Liver (tissue), 8 donors: ENCODE measurements at regions not wholly inside any gene's neighbourhood (a gene's known extent, or its start where the extent isn't known, plus 50 kb on each side); places are given as distances from the start of the nearest gene placed in this dataset.

Experiments
- DNase-seq: peaks from one replicate; pipeline ENCODE4 v3.0.0-alpha.2; 2017; ENCODE audit warnings: low spot score
- H3K27ac ChIP-seq, 2 donors: one replicate each; pipeline ENCODE4 v1.7.0; 2013; ENCODE audit warnings: inconsistent platforms in 2 of 2, low read length in 2 of 2, control low read depth in 1 of 2, low read depth in 1 of 2, mild to moderate bottlenecking in 1 of 2
- H3K27me3 ChIP-seq, 4 donors: one replicate each; pipeline versions ENCODE4 v1.6.1 to v1.7.0; 2013; ENCODE audit warnings: low read length in 3 of 4, inconsistent platforms in 1 of 4, mild to moderate bottlenecking in 1 of 4, moderate library complexity in 1 of 4; ENCODE audit not compliant: control insufficient read depth in 4 of 4, insufficient read depth in 4 of 4
- H3K36me3 ChIP-seq, 4 donors: one replicate each; pipeline versions ENCODE4 v1.6.1 to v1.7.0; 2013; ENCODE audit warnings: low read length in 3 of 4, mild to moderate bottlenecking in 3 of 4, low read depth in 1 of 4, moderate library complexity in 1 of 4; ENCODE audit not compliant: control insufficient read depth in 4 of 4, insufficient read depth in 3 of 4
- H3K4me1 ChIP-seq, 4 donors: one replicate each; pipeline versions ENCODE4 v1.6.1 to v1.7.0; 2013; ENCODE audit warnings: low read length in 3 of 4, mild to moderate bottlenecking in 3 of 4, moderate library complexity in 1 of 4; ENCODE audit not compliant: control insufficient read depth in 4 of 4, insufficient read depth in 4 of 4
- H3K4me3 ChIP-seq, 3 donors: one replicate each; pipeline versions ENCODE4 v1.6.1 to v1.7.0; 2013; ENCODE audit warnings: low read length in 3 of 3, control low read depth in 1 of 3, low read depth in 1 of 3, mild to moderate bottlenecking in 1 of 3
- H3K9ac ChIP-seq, 2 donors: one replicate each; pipeline ENCODE4 v1.7.0; 2013; ENCODE audit warnings: low read length in 2 of 2, mild to moderate bottlenecking in 2 of 2, moderate library complexity in 2 of 2, control low read depth in 1 of 2, low read depth in 1 of 2
- H3K9me3 ChIP-seq, 4 donors: one replicate each; pipeline versions ENCODE4 v1.6.1 to v1.7.0; 2013; ENCODE audit warnings: low read length in 3 of 4; ENCODE audit not compliant: control insufficient read depth in 4 of 4
- ATF3 ChIP-seq: IDR thresholded peaks from 2 replicates; pipeline ENCODE4 v1.6.1; 2016; ENCODE audit warnings: antibody characterized with exemption
- CTCF ChIP-seq: fragments of 150-350 bp; IDR thresholded peaks from 2 replicates; pipeline ENCODE4 v1.5.1; 2017; ENCODE audit warnings: improper control_type of control experiment, low read depth, low read length; ENCODE audit not compliant: missing input control
- EGR1 ChIP-seq, 2 donors: IDR thresholded peaks; 2 replicates each; pipeline ENCODE4 v1.6.1; 2016 to 2018; ENCODE audit warnings: antibody characterized with exemption in 2 of 2, low read depth in 2 of 2
- FOXA1 ChIP-seq: IDR thresholded peaks from 2 replicates; pipeline ENCODE4 v1.6.1; 2016; ENCODE audit warnings: antibody characterized with exemption
- FOXA2 ChIP-seq: IDR thresholded peaks from 2 replicates; pipeline ENCODE4 v1.6.1; 2016; ENCODE audit warnings: antibody characterized with exemption
- GABPA ChIP-seq, 2 donors: IDR thresholded peaks in 1 of 2; conservative IDR thresholded peaks in 1 of 2; 2 replicates each; pipeline ENCODE4 v1.6.1; 2016; ENCODE audit warnings: antibody characterized with exemption in 2 of 2, mild to moderate bottlenecking in 1 of 2, moderate library complexity in 1 of 2
- HNF4A ChIP-seq, 2 donors: conservative IDR thresholded peaks; 2 replicates each; pipeline ENCODE4 v1.6.1; 2016; ENCODE audit warnings: antibody characterized with exemption in 2 of 2, mild to moderate bottlenecking in 2 of 2
- HNF4G ChIP-seq: IDR thresholded peaks from 2 replicates; pipeline ENCODE4 v1.6.1; 2016; ENCODE audit warnings: antibody characterized with exemption
- JUND ChIP-seq, 2 donors: IDR thresholded peaks; 2 replicates each; pipeline ENCODE4 v1.6.1; 2016; ENCODE audit warnings: antibody characterized with exemption in 2 of 2
- MAX ChIP-seq: IDR thresholded peaks from 2 replicates; pipeline ENCODE4 v1.6.1; 2016; ENCODE audit warnings: antibody characterized with exemption
- NR2F2 ChIP-seq: IDR thresholded peaks from 2 replicates; pipeline ENCODE4 v1.6.1; 2016; ENCODE audit warnings: antibody characterized with exemption
- RAD21 ChIP-seq, 2 donors: IDR thresholded peaks; 2 replicates each; pipeline ENCODE4 v1.6.1; 2016; ENCODE audit warnings: antibody characterized with exemption in 2 of 2, mild to moderate bottlenecking in 2 of 2
- REST ChIP-seq: IDR thresholded peaks from 2 replicates; pipeline ENCODE4 v1.6.1; 2016; ENCODE audit warnings: antibody characterized with exemption, mild to moderate bottlenecking
- RXRA ChIP-seq, 2 donors: IDR thresholded peaks; 2 replicates each; pipeline ENCODE4 v1.6.1; 2017 to 2018; ENCODE audit warnings: antibody characterized with exemption in 2 of 2, mild to moderate bottlenecking in 1 of 2
- SP1 ChIP-seq: IDR thresholded peaks from 2 replicates; pipeline ENCODE4 v1.6.1; 2018; ENCODE audit warnings: antibody characterized with exemption, mild to moderate bottlenecking
- TAF1 ChIP-seq: conservative IDR thresholded peaks from 2 replicates; pipeline ENCODE4 v1.6.1; 2016; ENCODE audit warnings: antibody characterized with exemption, mild to moderate bottlenecking
- YY1 ChIP-seq: IDR thresholded peaks from 2 replicates; pipeline ENCODE4 v1.6.1; 2016; ENCODE audit warnings: antibody characterized with exemption, mild to moderate bottlenecking
- ZBTB33 ChIP-seq: IDR thresholded peaks from 2 replicates; pipeline ENCODE4 v1.6.1; 2016; ENCODE audit warnings: antibody characterized with exemption
- whole genome bisulfite sequencing: extraction: QIAGEN DNeasy Blood & Tissue Kit; methylation state at CpG from one replicate; pipeline ENCODE4 v1.1.7; 2013; 5-methylcytosine and 5-hydroxymethylcytosine counted together
- donor health status: healthy.
- donor health status: healthy.
- donor health status: healthy.
- donor health status: healthy.
- donor health status: healthy.

- TF ChIP-seq ZBTB33: no peak
- no peak for TF ChIP-seq RXRA (IDR thresholded peaks at IDR 0.05)
- no peak for TF ChIP-seq HNF4A (conservative IDR thresholded peaks at IDR 0.05)
- TF ChIP-seq ATF3: no peak
- TF ChIP-seq SP1: no peak
These were observed 75.7 kb downstream of the MICALL2 start (continued) for GRCh38 chr7:1383398-1384112.

- peaks cover 0 to 5% (median 4%) of the 10 kb centered on the region in 4 donors for H3K27me3 ChIP-seq
- no peaks in the 10 kb centered on the region for H3K4me1 ChIP-seq
- no peak for TF ChIP-seq RAD21 (IDR thresholded peaks at IDR 0.05)
- no peak for TF ChIP-seq ZBTB33
- no peak for TF ChIP-seq TAF1
- no peak for TF ChIP-seq HNF4A (conservative IDR thresholded peaks at IDR 0.05)
- no peak for TF ChIP-seq FOXA2
- TF ChIP-seq SP1: no peak
- no peak for TF ChIP-seq RXRA (IDR thresholded peaks at IDR 0.05)
- TF ChIP-seq ATF3: no peak
- no peak for TF ChIP-seq MAX
- no peak for TF ChIP-seq NR2F2
- TF ChIP-seq YY1: no peak
- TF ChIP-seq REST: no peak
- TF ChIP-seq CTCF: no peak
- TF ChIP-seq EGR1 (IDR thresholded peaks at IDR 0.05; ENCODE audit: low read depth in 2 of 2): no peak
- TF ChIP-seq JUND (IDR thresholded peaks at IDR 0.05): no peak
- no peak for TF ChIP-seq FOXA1
- no peak for TF ChIP-seq HNF4G
- TF ChIP-seq GABPA (IDR thresholded peaks at IDR 0.05 in 1 of 2, conservative IDR thresholded peaks at IDR 0.05 in 1 of 2): no peak
- no peaks in the 10 kb centered on the region for H3K36me3 ChIP-seq
- WGBS: 78% methylated on average over 21 of the region's 21 CpGs
- no peaks in the 10 kb centered on the region for H3K9me3 ChIP-seq
- H3K9ac ChIP-seq: no peak overlapping the region
- no peak overlapping the region for H3K27ac ChIP-seq
- no peak for DNase-seq
- no peak overlapping the region for H3K4me3 ChIP-seq
These were observed 75.2 kb downstream of the MICALL2 start for GRCh38 chr7:1384113-1384415.
